ENCODE measurements at regions not wholly inside any gene's neighbourhood (a gene's known extent, or its start where the extent isn't known, plus 50 kb on each side); places are given as distances from the start of the nearest gene placed in this dataset.

DNA sequence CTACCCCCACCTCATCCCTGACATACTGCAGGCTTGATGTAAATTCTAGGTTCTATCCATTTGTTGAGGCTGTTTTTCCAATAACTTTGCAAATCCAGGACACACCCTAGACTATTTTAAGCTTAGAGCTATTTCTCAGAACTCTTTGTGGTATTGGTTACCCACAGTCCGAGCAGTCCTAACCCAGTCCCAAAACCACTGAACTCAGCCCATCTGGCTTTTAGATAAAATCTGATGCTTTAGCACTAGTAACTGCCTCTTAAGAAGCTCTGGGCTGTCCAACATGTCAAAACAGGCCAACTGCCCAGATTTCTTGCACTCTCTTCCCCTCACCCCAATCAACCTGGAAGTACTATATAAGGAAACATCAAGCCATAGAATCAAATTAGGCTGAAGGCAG is 344.4 kb upstream of the CADM1 start:
- TF ChIP-seq EP300 (IDR thresholded peaks at IDR 0.05; ENCODE audit: borderline replicate concordance) (no peak), TAF1 (IDR thresholded peaks at IDR 0.05; ENCODE audit: low read depth) (no peak), CEBPB (IDR thresholded peaks at IDR 0.05) (no peak), YY1 (IDR thresholded peaks at IDR 0.05; ENCODE audit: low read depth) (no peak), TEAD4 (IDR thresholded peaks at IDR 0.05) (no peak), ZBTB7A (IDR thresholded peaks at IDR 0.05; ENCODE audit: low read depth) (no peak), CREB1 (IDR thresholded peaks at IDR 0.05; ENCODE audit: low read depth) (no peak), EGR1 (IDR thresholded peaks at IDR 0.05) (no peak), RAD21 (IDR thresholded peaks at IDR 0.05; ENCODE audit: low read depth) (no peak), TCF12 (IDR thresholded peaks at IDR 0.05; ENCODE audit: low read depth) (no peak), FOXM1 (IDR thresholded peaks at IDR 0.05; ENCODE audit: borderline replicate concordance, low read depth) (no peak), NFIC (IDR thresholded peaks at IDR 0.05) (no peak), REST (IDR thresholded peaks at IDR 0.05; ENCODE audit: low read depth) (no peak)
- TF ChIP-seq, protein P1, sequence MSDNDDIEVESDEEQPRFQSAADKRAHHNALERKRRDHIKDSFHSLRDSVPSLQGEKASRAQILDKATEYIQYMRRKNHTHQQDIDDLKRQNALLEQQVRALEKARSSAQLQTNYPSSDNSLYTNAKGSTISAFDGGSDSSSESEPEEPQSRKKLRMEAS (IDR thresholded peaks at IDR 0.05), result no peak
- TF ChIP-seq, protein P2, sequence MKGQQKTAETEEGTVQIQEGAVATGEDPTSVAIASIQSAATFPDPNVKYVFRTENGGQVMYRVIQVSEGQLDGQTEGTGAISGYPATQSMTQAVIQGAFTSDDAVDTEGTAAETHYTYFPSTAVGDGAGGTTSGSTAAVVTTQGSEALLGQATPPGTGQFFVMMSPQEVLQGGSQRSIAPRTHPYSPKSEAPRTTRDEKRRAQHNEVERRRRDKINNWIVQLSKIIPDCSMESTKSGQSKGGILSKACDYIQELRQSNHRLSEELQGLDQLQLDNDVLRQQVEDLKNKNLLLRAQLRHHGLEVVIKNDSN (IDR thresholded peaks at IDR 0.05), result no peak

DNA sequence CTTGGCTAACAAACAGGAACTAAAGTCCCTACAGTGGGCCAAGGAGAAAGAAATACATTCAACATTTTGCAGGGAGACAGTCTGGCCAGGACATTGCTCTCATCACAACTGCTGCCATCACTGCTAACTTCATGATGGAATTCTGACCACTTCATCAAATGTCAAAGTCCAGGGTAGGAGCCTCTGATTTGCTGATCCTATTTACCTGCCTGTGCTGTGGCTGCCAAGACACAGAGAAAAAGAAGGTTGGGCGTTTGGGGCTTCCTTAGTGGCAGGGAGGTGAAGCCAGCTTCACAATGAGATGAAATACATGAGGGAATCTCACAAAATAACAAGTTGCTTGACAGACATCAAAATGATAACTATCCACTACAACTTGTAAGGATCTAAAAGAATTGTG is 343.9 kb upstream of the CADM1 start:
- TF ChIP-seq TEAD4 (IDR thresholded peaks at IDR 0.05) (no peak), RAD21 (IDR thresholded peaks at IDR 0.05; ENCODE audit: low read depth) (no peak), ZBTB7A (IDR thresholded peaks at IDR 0.05; ENCODE audit: low read depth) (no peak), FOXM1 (IDR thresholded peaks at IDR 0.05; ENCODE audit: borderline replicate concordance, low read depth) (no peak)

GRCh38 chr11:115845872-115846271 is 341.7 kb upstream of the CADM1 start:
- TF ChIP-seq CREB1 (IDR thresholded peaks at IDR 0.05; ENCODE audit: low read depth) (no peak), NFIC (IDR thresholded peaks at IDR 0.05) (no peak), YY1 (IDR thresholded peaks at IDR 0.05; ENCODE audit: low read depth) (no peak), TEAD4 (IDR thresholded peaks at IDR 0.05) (no peak), ZBTB7A (IDR thresholded peaks at IDR 0.05; ENCODE audit: low read depth) (no peak), TCF12 (IDR thresholded peaks at IDR 0.05; ENCODE audit: low read depth) (no peak), EGR1 (IDR thresholded peaks at IDR 0.05) (no peak), FOXM1 (IDR thresholded peaks at IDR 0.05; ENCODE audit: borderline replicate concordance, low read depth) (no peak), EP300 (IDR thresholded peaks at IDR 0.05; ENCODE audit: borderline replicate concordance) (no peak)
- TF ChIP-seq, protein P1 (IDR thresholded peaks at IDR 0.05), result no peak

GRCh38 chr11:115843685-115844084 is 339.5 kb upstream of the CADM1 start:
- no peak for TF ChIP-seq CREB1 (IDR thresholded peaks at IDR 0.05; ENCODE audit: low read depth)
- no peak for TF ChIP-seq FOXM1 (IDR thresholded peaks at IDR 0.05; ENCODE audit: borderline replicate concordance, low read depth)
- no peak for TF ChIP-seq EGR1 (IDR thresholded peaks at IDR 0.05)
- no peak for TF ChIP-seq YY1 (IDR thresholded peaks at IDR 0.05; ENCODE audit: low read depth)
- no peak for TF ChIP-seq RAD21 (IDR thresholded peaks at IDR 0.05; ENCODE audit: low read depth)
- TF ChIP-seq EP300 (IDR thresholded peaks at IDR 0.05; ENCODE audit: borderline replicate concordance), result no peak
- TF ChIP-seq CEBPB (IDR thresholded peaks at IDR 0.05), result no peak
- TF ChIP-seq TCF12 (IDR thresholded peaks at IDR 0.05; ENCODE audit: low read depth), result no peak
- no peak for TF ChIP-seq REST (IDR thresholded peaks at IDR 0.05; ENCODE audit: low read depth)
- no peak for TF ChIP-seq ZBTB7A (IDR thresholded peaks at IDR 0.05; ENCODE audit: low read depth)

- no peak for TF ChIP-seq YY1 (IDR thresholded peaks at IDR 0.05; ENCODE audit: low read depth)
- TF ChIP-seq CREB1 (IDR thresholded peaks at IDR 0.05; ENCODE audit: low read depth), result no peak
- TF ChIP-seq, protein P1 (IDR thresholded peaks at IDR 0.05), result no peak
- no peak for TF ChIP-seq EGR1 (IDR thresholded peaks at IDR 0.05)
- no peak for TF ChIP-seq FOXM1 (IDR thresholded peaks at IDR 0.05; ENCODE audit: borderline replicate concordance, low read depth)
- no peak for TF ChIP-seq NFIC (IDR thresholded peaks at IDR 0.05)
- TF ChIP-seq TCF12 (IDR thresholded peaks at IDR 0.05; ENCODE audit: low read depth), result no peak
- TF ChIP-seq RAD21 (IDR thresholded peaks at IDR 0.05; ENCODE audit: low read depth), result no peak
- TF ChIP-seq, protein P2 (IDR thresholded peaks at IDR 0.05), result no peak
- TF ChIP-seq TAF1 (IDR thresholded peaks at IDR 0.05; ENCODE audit: low read depth), result no peak
- no peak for TF ChIP-seq REST (IDR thresholded peaks at IDR 0.05; ENCODE audit: low read depth)
- TF ChIP-seq ZBTB7A (IDR thresholded peaks at IDR 0.05; ENCODE audit: low read depth), result no peak
- TF ChIP-seq TEAD4 (IDR thresholded peaks at IDR 0.05), result no peak
- TF ChIP-seq CEBPB (IDR thresholded peaks at IDR 0.05), result no peak
- no peak for TF ChIP-seq EP300 (IDR thresholded peaks at IDR 0.05; ENCODE audit: borderline replicate concordance)
Measured at GRCh38 chr11:115843111-115843510, 338.9 kb upstream of the CADM1 start.

Data from Ishikawa (cell line).